Hypothalamus (tissue), 51 donors: ENCODE measurements at regions not wholly inside any gene's neighbourhood (a gene's known extent, or its start where the extent isn't known, plus 50 kb on each side); places are given as distances from the start of the nearest gene placed in this dataset.
"Not testable (repeated sequence)": the region's sequence is repeated elsewhere in the genome, so short reads cannot be mapped to it uniquely, and the experiment has no call there.

ENCODE experiments used
- DNase-seq, 51 donors: peaks; one replicate each; lab custom pipeline; 2025; lab: John Stamatoyannopoulos, UW

- no peak for DNase-seq
Observed at GRCh38 chr3:27661797-27662196, 60.3 kb downstream of the EOMES start.

GRCh38 chr3:27659279-27660021, 62.7 kb downstream of the EOMES start:
- DNase-seq, result peak in 11 of 51 donors; percentile 5 to 21 (median 7)

GRCh38 chr3:27658741-27659140, 63.4 kb downstream of the EOMES start:
- DNase-seq, result no peak

GRCh38 chr3:27657871-27658270, 64.3 kb downstream of the EOMES start:
- no peak for DNase-seq

- DNase-seq, result no peak
Observed at GRCh38 chr3:27657404-27657803, 64.7 kb downstream of the EOMES start.

- no peak for DNase-seq
Observed at GRCh38 chr3:27656790-27657189, 65.3 kb downstream of the EOMES start.

GRCh38 chr3:27655547-27655946, 66.6 kb downstream of the EOMES start:
- DNase-seq, result no peak

GRCh38 chr3:27653803-27654558, 68.1 kb downstream of the EOMES start:
- DNase-seq, result no peak

- no peak for DNase-seq
Observed at GRCh38 chr3:27649277-27649676, 72.8 kb downstream of the EOMES start.

- DNase-seq, result no peak
Observed at GRCh38 chr3:27646896-27647295, 75.2 kb downstream of the EOMES start.

GRCh38 chr3:27644941-27645340, 77.2 kb downstream of the EOMES start:
- no peak for DNase-seq

- no peak for DNase-seq
Observed at GRCh38 chr3:27643355-27643754, 78.8 kb downstream of the EOMES start.

GRCh38 chr3:27642796-27643195, 79.3 kb downstream of the EOMES start:
- no peak for DNase-seq

- DNase-seq, result no peak
Observed at GRCh38 chr3:27641888-27642601, 80.1 kb downstream of the EOMES start.

- no peak for DNase-seq
Observed at GRCh38 chr3:27641271-27641800, 80.8 kb downstream of the EOMES start.

GRCh38 chr3:27639271-27639670, 82.9 kb downstream of the EOMES start:
- DNase-seq, result no peak

- DNase-seq, result no peak
Observed at GRCh38 chr3:27638594-27638993, 83.5 kb downstream of the EOMES start.

- no peak for DNase-seq
Observed at GRCh38 chr3:27637346-27637995, 84.7 kb downstream of the EOMES start.

GRCh38 chr3:27635006-27635405, 87.1 kb downstream of the EOMES start:
- DNase-seq, result not testable (repeated sequence)

- peak in 3 of 51 donors; percentile 3 to 32 (median 15) for DNase-seq
Observed at GRCh38 chr3:27633224-27633545, 88.9 kb downstream of the EOMES start.
